DMS153 treated with DMSO at 0.1 percent for 48 hours (cell line): ENCODE measurements at regions not wholly inside any gene's neighbourhood (a gene's known extent, or its start where the extent isn't known, plus 50 kb on each side); places are given as distances from the start of the nearest gene placed in this dataset.
"Not testable (repeated sequence)": the region's sequence is repeated elsewhere in the genome, so short reads cannot be mapped to it uniquely, and the experiment has no call there.

Experiments used
- DNase-seq: peaks from one replicate; lab custom pipeline; 2025; ENCODE audit not compliant: unreplicated experiment; lab: John Stamatoyannopoulos, UW

DNA sequence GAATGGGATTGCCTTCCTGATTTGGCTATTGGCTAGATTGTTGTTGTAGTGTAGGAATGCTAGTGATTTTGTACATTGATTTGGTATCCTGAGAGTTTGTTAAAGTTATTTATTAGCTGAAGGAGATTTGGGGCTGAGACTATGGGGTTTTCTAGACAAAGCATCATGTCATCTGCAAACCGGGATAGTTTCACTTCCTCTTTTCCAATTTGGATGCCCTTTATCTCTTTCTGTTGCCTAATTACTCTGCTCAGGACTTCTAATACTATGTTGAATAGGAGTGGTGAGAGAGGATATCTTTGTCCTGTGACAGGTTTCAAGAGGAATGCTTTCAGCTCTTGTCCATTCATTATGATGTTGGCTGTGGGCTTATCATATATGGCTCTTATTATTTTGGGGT is 265.7 kb upstream of the MGAT4C start:
- DNase-seq = no peak

DNA sequence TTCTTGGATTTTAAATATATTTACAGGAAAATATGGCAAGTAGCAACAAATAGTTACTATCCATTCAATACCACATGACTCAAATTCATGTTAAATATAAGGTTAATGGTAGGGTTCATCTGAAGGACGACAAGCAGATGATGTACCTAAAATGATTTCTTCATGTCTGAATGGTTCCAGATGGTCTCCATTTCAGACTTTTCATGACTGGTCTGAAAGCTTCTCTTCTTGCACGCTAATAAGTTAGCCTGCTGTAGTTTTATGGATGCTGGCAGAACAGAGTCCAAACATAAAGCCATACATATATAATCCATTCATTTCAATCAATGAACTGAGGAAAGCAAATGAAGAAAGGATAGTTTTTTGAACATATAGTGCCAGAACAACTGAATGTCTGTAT is 257.0 kb upstream of the MGAT4C start:
- DNase-seq = no peak

DNA sequence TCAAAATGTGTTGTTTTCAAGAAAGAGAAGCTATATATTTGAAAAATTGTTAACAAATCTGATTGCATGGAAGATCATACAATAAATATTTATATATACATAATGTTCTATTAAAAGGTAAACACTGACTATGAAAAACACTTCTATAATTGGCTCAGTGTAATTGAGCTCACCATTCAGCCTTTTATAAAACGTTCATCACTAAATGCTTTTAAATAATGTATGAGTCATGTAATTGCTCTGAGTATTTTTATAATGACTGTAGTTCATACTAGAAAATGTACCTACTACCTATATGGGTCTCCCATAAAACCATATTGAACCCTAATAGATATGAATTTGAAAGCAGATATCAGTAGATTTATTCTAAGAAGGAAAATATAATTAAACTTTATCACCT is 240.4 kb upstream of the MGAT4C start:
- peak; percentile 19 for DNase-seq

DNA sequence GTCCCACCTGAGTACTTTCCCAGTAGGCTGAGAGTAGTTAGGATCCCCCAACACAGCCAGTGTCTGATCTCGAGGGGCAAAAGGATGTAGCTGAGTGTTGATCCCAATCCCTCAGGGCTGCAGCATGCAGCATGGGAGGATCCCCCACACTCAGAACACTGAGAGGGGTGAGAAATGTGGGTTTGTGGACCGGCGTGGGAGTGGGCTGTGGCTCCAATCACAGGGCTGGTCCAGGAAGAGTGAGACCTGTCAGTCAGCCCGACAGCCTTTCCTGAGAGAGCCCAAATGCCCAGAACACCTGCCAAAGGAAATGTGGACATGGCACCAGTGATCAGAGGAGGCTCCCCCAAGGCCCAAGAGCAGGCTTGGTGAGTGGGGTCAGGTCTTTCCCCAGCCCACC is 228.3 kb upstream of the MGAT4C start:
- no peak for DNase-seq

DNA sequence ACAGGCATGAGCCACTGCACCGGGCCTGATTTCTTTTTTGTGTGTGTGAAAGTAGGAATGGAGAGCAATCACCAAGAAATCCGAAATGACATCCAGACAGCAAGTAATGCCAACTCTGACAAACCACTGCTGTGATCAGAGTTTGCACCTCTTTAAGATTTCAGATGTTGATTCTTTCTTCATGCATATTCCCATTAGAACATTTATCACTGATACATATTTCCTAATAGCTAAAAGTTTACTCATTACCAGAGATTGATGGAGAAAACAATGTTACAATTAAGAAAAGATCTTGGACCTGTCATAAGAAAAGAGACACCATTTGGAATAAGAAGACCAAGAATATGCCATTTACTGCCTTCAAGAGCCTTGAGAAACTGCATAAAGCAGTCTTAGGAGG is 217.0 kb upstream of the MGAT4C start:
- DNase-seq = no peak

DNA sequence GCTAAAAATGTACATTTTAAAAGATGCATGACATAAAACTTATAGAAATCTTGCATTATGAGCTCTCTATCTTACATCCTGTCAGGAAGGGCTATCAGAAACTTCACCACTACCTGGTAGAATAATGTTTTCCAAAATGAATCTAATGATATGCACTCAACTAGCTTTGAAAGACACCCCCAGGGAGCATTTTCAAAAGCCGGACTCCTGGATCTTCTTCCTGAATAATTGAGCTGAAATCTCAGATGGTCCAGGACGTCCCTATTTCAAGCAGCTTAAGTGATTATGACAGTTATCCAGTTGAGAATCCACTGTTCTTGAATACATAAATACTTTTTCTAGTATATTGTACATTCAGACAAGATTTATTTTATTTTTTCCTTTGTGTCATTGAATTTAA is 200.6 kb upstream of the MGAT4C start:
- no peak for DNase-seq

DNA sequence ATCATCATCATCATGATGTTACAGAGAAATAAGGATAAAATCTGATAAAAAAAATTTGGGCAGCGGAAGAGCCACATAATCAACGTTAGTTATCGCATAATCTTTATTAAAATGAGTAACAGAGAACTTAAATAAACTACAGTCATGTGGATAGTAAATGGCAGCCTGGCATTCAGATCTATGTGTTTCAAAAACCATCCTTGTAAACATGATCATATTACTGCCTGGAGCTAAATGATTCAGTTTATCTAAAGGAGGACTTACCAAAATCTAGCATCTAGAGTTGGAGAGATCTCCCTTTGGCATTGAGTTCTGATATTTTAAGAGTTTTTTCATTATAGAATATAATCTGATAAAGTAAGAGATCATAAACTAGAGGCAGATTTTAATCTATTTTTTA is 200.1 kb upstream of the MGAT4C start:
- no peak for DNase-seq

DNA sequence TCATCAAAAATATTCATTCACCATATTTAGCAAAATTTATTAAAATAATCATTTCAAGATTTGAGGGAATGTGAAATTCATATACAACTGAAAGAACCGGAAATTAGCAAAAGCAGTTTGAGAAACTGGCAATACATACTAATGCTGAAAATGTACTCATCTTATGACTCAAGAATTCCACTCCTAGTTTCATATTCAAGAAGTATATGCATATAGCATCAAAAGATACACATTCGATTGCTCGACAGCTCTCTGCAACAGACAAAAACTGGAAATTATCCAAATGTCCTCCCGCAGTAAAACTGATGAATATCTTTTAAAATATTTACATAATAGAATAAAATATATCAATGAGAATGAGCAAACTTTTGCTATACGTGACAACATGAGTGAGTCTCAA is 189.2 kb upstream of the MGAT4C start:
- DNase-seq = no peak

DNA sequence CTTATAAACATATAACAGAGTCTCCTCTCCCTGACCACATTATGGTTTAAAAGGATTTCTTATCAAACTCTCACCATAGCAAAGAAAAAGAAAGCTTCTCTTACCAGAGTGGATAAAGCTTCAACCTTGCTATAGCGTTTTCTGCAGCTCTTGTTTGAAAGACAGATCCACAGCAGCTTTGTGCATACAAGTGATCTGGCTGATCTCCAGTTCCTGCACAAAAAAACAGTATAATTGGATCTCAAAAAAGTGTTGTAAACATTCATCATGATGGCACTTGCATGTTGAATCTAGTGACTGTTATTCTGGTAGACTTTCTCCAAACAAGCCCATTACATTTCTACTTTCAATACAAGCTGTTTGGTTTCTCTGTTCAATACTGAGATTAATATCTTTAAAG is 178.9 kb upstream of the MGAT4C start:
- peak; percentile 80 for DNase-seq

DNA sequence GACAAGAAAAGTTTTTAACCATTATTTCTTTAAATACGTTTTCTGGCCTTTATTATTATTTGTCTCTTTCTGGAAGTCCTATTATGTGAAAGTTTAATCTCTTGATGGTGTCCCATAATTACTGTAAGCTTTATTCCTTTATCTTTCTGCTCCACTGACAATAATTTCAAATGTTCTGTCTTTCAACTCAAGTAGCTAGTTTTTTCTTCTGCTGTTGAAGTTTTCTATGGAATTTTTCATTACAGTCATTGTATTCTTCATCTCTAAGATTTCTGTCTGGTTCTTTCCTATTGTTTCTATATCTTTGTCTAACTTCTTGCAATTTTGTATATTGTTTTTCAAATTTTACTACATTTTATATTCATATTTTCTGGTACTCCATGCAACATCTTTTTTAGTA is 173.6 kb upstream of the MGAT4C start:
- DNase-seq = no peak

DNA sequence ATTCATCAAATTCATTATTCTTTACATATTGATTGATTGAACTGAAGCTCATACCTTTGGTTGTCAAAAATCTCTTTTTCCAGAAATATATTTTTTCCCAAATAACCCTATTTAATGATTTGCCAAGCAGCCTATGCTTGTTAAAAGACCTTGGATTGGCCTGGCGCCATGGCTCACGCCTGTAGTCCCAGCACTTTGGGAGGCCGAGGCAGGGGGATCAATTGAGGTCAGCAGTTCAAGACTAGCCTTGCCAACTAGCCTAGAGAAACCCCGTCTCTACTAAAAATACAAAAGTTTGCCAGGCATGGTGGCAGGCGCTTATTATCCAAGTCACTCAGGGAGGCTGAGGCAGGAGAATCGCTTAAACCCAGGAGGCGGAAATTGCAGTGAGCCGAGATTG is 165.1 kb upstream of the MGAT4C start:
- DNase-seq = no peak

DNA sequence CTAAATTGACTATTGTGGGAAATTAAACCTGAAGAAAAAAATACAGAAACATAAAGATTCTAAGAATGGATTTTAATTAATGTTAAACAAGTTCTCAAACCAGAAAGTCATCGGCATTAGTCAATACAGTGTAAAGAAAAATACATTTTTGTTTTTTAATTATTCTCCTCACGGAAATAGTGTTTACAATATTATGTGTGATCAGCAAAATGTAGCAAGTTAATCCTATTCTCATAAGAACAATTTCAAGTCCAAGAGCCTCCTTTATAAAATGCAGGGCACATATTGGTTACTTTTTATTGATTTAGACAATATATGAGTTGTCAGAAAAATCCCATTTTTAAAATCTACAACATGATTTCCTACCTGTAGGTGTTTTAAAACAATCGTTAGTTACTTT is 158.0 kb upstream of the MGAT4C start:
- no peak for DNase-seq

DNA sequence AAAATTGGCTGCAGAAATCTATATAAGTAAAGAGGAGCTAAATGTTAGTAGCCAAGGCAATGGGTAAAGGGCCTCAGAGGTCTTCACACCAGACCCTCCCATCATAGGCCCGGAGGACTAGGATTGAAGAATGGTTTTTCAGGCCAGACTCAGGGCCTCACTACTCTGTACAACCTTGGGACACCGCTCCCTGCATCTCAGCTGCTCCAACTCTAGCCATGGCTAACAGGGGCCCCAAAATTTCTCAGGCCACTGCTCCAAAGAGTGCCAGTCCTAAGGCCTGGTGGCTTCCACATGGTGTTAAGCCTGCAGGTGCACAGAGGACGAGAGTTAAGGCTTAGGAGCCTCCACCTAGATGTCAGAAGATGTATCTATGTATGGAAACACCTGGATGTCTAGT is 155.5 kb upstream of the MGAT4C start:
- DNase-seq = no peak

DNA sequence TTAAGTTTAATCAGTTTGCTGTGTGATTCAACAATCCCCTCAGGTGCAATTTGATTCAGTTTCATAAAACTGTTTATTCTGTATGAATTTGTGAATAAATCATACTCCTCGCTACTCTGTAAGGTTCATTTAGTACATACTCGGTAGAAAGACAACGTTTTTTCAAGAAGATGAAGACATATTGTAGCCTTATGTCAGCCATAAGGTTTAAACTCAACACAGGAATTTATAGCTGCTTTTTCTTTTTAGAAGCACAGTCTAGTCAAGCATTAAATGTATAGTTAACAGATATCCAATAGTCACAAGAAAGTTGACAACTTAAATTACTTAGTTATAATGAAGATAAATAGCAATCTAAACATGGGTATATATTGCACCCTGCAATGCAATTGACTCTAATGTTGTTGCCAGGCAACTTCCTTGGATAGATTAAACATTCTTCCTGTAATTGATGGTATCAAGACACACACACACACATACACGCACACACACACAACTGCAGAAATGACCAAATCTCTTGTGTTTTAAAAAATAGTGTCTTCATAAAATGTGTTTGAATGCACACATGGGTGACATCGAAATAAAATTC is 151.5 kb upstream of the MGAT4C start:
- DNase-seq = no peak

DNA sequence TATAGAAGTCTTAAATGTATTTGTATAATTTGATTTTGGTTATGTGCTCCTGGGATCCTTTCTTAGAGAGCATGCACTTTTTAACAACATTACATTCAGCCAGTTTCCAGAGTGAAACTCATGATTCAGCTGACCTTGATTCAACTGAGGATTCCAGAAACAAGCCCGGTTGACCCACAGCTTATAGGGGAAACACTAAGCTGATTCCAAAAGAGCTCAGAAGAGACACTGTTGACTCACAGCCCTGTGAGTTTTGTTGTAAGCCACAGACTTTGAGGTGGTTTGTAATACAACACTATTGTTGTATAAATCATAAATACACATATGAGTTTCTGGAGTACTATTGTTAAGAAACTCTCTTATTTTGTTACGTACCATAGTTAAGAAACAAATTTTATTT is 133.8 kb upstream of the MGAT4C start:
- DNase-seq = no peak

DNA sequence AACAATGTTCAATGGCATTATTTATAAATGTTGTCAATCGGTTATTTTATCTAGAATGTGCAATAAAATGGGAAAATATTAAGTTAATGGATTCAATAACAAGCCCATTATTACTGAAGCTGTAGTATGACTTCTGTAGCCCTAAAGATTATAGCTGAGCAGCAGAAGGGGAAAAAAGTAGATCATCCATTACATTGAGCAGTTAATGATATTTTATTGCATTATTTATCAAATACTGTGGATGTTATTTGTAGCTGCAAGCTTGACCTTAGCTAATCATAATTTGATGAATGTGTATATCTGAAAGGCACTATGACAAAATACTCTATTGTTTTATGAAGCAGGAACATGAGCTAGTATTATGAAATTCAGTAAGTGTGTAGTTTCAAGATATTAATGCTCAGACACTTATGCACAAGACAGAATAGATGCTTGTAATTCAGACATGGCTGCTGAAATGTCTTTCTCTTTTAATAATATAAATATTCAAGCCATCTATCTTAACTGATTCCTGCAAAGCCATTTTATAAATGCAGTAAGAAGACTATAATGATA is 131.5 kb upstream of the MGAT4C start:
- no peak for DNase-seq

DNA sequence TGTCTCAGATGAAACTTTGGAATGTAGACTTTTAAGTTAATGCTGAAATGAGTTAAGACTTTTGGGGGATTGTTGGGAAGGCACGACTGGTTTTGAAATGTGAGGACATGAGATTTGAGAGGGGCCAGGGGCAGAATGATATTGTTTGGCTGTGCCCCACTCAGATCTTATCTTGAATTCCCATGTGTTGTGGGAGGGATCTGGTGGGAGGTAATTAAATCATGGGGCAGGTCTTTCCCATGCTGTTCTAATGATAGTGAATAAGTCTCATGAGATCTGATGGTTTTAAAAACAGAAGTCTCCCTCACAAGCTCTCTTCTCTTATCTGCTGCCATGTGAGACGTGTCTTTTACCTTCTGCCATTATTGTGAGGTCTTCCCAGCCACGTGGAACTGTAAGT is 127.6 kb upstream of the MGAT4C start:
- not testable (repeated sequence) for DNase-seq

DNA sequence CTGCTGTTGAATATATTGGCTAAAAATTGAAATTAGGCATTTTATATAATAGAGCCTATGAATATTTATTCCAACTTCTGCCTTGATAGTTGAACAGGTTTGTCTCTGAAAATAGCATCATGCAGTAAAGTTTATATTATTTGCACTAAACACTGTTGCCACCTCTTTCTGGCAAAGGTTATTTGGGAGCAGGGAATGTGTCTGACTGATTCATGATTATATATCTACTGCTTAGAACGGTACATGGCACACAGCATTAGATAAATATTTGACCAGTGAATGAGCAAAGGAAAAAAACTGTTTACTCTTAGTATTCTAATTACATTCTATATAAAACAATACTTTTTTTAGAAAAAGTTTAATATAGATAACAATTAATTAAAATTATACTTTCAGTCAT is 123.1 kb upstream of the MGAT4C start:
- DNase-seq = no peak

DNA sequence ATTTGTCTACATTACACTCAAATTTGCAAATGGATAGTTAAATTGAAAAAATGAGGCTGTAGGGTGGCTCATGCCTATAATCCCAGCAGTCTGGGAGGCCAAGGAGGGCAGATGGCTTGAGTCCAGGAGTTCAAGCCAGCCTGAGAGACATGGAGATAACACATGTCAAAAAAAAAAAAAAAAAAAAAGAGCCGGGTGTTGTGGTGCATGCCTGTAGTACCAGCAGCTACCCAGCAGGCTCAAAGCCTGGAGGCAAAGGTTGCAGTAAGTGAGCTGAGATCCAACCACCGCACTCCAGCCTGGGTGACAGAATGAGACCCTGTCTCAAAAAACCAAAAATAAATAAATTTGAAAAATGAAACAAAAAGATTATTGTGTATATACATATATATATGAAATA is 119.9 kb upstream of the MGAT4C start:
- no peak for DNase-seq

DNA sequence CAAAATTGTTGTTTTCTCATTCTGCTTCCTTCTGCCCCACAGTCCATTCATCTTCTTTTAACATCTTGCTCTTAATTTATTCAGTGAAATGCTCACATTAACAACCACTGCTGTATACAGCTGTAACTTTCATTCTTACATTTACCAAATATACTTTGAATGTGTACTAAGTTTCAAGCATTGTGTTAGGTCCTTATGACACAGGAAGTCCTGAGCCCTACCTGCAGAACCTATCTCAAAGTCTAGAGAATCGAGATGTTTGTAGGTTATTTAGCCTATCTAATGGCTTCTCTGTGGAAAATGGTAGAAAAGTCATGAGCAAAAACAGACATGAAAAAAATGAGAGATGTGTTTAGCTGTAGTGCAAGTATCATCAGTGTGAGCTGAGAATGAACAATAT is 117.6 kb upstream of the MGAT4C start:
- DNase-seq = no peak

DNA sequence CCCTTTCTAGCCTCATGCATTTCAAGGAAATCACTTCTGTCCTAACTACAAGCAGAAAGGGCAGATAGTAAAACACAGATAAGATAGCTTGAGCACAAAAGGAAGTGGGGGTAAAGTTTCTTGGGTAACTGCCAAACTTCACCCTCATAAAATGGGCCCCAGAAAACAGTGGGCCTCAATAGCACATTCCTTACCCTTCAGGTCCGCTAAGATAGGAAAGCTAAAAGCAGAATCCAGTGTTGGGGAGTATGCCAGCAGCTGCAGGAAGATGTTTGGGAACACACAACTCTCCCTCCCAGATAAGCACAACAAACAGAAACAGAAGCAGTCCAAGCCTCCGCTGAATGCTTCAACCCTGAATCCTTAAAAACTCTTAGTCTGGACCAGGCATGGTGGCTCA is 110.9 kb upstream of the MGAT4C start:
- DNase-seq = no peak

DNA sequence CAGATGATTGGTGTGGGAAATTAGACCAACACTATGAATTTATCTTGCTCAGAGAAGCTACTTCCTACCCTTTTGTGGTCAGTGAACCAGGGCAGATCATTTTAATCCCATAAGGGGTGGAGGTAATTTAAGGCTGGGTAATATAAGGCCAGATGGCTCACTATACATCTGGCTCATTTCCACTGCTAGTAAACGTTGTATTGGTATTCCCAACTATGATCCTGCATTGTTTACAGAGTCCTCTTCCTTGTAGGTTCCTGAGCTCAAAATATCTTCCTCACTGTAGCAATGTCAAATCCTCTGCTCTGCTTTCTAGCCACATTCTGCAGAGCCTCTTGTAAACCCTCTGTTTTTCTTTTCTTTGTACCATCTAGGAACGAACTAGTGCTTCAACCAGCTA is 93.0 kb upstream of the MGAT4C start:
- no peak for DNase-seq

DNA sequence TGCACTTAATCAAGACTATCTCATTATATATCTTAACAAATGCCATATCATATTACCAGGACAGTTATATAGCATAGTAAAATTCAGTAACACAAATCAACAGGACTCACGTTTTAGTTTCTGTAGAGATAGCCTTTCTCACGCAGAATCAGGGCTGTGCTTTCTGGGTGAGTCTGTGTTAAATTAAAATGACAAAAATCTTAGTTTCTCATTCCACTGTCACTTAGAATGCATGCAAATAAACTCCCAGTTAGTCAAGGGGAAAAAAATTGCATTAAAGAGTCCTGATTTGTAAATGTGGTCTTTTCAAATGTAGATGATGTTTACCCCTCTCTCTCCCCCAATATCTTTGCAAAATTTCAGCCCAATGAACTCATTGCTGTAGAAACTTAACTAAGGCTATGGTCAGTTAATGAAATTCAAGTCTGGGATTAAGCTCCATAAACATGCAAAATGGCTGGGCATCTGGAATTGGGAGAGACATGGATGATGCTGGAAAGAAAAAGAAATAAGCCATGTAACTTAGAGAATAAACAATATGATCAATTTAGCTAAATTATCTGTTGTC is 77.8 kb upstream of the MGAT4C start:
- no peak for DNase-seq
